ENCODE measurements at regions not wholly inside any gene's neighbourhood (a gene's known extent, or its start where the extent isn't known, plus 50 kb on each side); places are given as distances from the start of the nearest gene placed in this dataset.
"Not testable (repeated sequence)": the region's sequence is repeated elsewhere in the genome, so short reads cannot be mapped to it uniquely, and the experiment has no call there.

- TF ChIP-seq CTCF (IDR thresholded peaks at IDR 0.05; ENCODE audit: control insufficient read depth, insufficient read depth, low read depth, low read length, missing control alignments): no peak
- no peak for DNase-seq (ENCODE audit: low read depth)
- no peak overlapping the region for H3K4me3 ChIP-seq (ENCODE audit: control insufficient read depth, low read depth, low read length)
Observed at GRCh38 chr7:86411814-86412213, 231.9 kb upstream of the GRM3 start.

DNA sequence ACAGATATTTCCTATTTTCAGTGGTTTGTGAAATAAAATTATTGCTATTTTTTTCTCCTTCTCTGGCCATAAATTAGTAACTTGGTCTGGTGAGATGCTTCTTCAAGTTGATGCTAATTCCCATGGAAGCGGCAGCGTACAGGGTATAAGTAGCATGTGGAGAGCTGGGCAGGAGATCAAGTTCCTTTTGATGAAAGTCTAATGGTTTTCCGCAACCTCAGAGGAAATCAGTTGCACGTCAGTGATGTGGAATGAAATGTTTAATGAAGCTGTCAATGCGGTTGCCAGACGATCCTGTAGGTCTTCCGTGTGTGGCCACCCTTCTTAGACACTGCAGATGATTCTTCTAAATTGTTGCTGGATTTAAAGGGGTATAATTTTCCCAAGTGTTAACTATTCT is 236.4 kb upstream of the GRM3 start:
- no peak for DNase-seq (ENCODE audit: low read depth)
- TF ChIP-seq CTCF (IDR thresholded peaks at IDR 0.05; ENCODE audit: control insufficient read depth, insufficient read depth, low read depth, low read length, missing control alignments): no peak
- no peak overlapping the region for H3K4me3 ChIP-seq (ENCODE audit: control insufficient read depth, low read depth, low read length)

GRCh38 chr7:86391813-86392212 is 251.9 kb upstream of the GRM3 start:
- no peak for TF ChIP-seq CTCF (IDR thresholded peaks at IDR 0.05; ENCODE audit: control insufficient read depth, insufficient read depth, low read depth, low read length, missing control alignments)
- DNase-seq (ENCODE audit: low read depth): no peak
- H3K4me3 ChIP-seq (ENCODE audit: control insufficient read depth, low read depth, low read length): no peak overlapping the region

DNA sequence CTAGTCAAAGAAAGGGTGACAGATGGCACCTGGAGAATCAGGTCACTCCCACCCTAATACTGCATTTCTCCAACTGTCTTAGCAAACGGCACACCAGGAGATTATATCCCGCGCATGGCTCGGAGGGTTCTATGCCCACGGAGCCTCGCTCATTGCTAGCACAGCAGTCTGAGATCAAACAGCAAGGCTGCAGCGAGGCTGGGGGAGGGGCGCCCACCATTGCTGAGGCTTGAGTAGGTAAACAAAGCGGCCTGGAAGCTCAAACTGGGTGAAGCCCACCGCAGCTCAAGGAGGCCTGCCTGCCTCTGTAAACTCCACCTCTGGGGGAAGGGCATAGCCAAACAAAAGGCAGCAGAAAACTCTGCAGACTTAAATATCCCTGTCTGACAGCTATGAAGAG is 268.1 kb upstream of the GRM3 start:
- not testable (repeated sequence) for H3K4me3 ChIP-seq (ENCODE audit: control insufficient read depth, low read depth, low read length); DNase-seq (ENCODE audit: low read depth)

GRCh38 chr7:86372262-86372661 is 271.4 kb upstream of the GRM3 start:
- H3K4me3 ChIP-seq (ENCODE audit: control insufficient read depth, low read depth, low read length): no peak overlapping the region
- DNase-seq (ENCODE audit: low read depth): no peak
- no peak for TF ChIP-seq CTCF (IDR thresholded peaks at IDR 0.05; ENCODE audit: control insufficient read depth, insufficient read depth, low read depth, low read length, missing control alignments)

DNA sequence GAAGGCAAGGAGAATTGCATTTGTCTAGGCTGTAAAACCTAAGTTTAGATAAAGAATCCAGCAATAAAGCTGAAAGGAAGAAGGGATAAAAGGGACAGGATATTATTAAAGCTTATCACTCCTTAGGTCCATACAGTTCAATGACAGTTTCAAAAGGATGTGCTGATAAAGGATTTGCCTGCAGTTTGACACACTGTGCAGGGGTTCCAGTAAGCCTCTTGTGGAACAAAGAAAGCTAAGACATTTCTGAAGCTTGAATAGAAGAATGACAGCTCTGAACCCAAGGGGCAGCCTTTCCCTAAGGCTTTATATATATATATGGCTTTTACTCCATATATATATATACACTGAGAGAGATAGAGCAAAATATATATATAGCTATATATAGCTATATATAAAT is 276.8 kb upstream of the GRM3 start:
- no peak for TF ChIP-seq CTCF (IDR thresholded peaks at IDR 0.05; ENCODE audit: control insufficient read depth, insufficient read depth, low read depth, low read length, missing control alignments)
- DNase-seq (ENCODE audit: low read depth): no peak
- no peak overlapping the region for H3K4me3 ChIP-seq (ENCODE audit: control insufficient read depth, low read depth, low read length)

DNA sequence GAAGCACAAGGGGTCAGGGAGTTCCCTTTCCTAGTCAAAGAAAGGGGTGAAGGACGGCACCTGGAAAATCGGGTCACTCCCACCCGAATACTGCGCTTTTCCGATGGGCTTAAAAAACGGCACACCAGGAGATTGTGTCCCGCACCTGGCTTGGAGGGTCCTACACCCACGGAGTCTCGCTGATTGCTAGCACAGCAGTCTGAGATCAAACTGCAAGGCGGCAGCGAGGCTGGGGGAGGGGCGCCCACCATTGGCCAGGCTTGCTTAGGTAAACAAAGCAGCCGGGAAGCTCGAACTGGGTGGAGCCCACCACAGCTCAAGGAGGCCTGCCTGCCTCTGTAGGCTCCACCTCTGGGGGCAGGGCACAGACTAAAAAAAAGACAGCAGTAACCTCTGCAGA is 303.3 kb upstream of the GRM3 start:
- DNase-seq (ENCODE audit: low read depth); H3K4me3 ChIP-seq (ENCODE audit: control insufficient read depth, low read depth, low read length): not testable (repeated sequence)

GRCh38 chr7:86339051-86339450 is 304.7 kb upstream of the GRM3 start:
- no peak for TF ChIP-seq CTCF (IDR thresholded peaks at IDR 0.05; ENCODE audit: control insufficient read depth, insufficient read depth, low read depth, low read length, missing control alignments)
- no peak for DNase-seq (ENCODE audit: low read depth)

More at GRCh38 chr7:86339051-86339450, 304.7 kb upstream of the GRM3 start:
- no peak overlapping the region for H3K4me3 ChIP-seq (ENCODE audit: control insufficient read depth, low read depth, low read length)
